ENCODE measurements at regions not wholly inside any gene's neighbourhood (a gene's known extent, or its start where the extent isn't known, plus 50 kb on each side); places are given as distances from the start of the nearest gene placed in this dataset.

DNA sequence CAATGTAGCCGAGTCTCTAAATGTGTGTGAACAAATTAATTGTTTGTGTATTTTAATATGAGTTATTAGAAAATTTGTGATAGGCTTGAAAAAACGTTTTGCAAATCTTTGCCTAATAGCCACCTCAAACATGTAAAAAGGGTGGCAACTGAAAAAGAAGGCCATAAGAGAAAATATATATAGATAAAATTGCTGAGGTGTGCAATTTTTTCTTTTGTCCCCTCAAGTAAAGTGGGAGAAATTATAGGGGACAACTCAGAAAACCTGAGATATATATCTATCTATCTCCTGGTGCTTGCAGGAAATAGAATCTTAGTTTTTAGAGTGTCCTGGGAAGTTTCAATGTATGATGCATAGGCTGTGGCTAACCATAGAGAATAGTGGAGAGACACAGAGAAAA is 201.4 kb upstream of the LRP1B start:
- Histone ChIP-seq H4K5ac (ENCODE audit: insufficient read length, low read depth, low read length) (no peak overlapping the region), H2BK120ac (ENCODE audit: low read depth, low read length, poor library complexity, severe bottlenecking) (no peak overlapping the region), H3T11ph (ENCODE audit: low read length) (no peak overlapping the region), H3K27me3 (ENCODE audit: insufficient read depth, low read length) (no peaks in the 10 kb centered on the region), H4K8ac (replicated peaks; ENCODE audit: insufficient read length, low read depth, low read length) (no peak overlapping the region), H3K9me3 (ENCODE audit: control insufficient read depth, low read depth, low read length) (no peaks in the 10 kb centered on the region), H3K14ac (ENCODE audit: insufficient read depth, low read length) (no peak overlapping the region), H3K79me2 (ENCODE audit: insufficient read depth, low read length) (no peaks in the 10 kb centered on the region), H4K20me1 (ENCODE audit: control insufficient read depth, insufficient read depth, insufficient read length) (no peaks in the 10 kb centered on the region), H2BK15ac (ENCODE audit: low read depth, low read length) (no peak overlapping the region), H3K27ac (ENCODE audit: insufficient read length, low read depth, low read length) (no peak overlapping the region), H3K4me1 (ENCODE audit: insufficient read depth, low read length) (no peaks in the 10 kb centered on the region), H3K23me2 (ENCODE audit: insufficient read length, low read depth, low read length, poor library complexity, severe bottlenecking) (no peaks in the 10 kb centered on the region), H2BK5ac (ENCODE audit: insufficient read length, low read length) (no peak overlapping the region), H3K9ac (ENCODE audit: extremely low read depth, insufficient read length, low read length) (no peak overlapping the region), H3K23ac (ENCODE audit: insufficient read length, low read depth, low read length) (no peak overlapping the region), H3K18ac (ENCODE audit: insufficient read length, low read depth, low read length) (no peak overlapping the region), H2AK5ac (ENCODE audit: insufficient read length, low read length) (no peak overlapping the region), H2AFZ (ENCODE audit: low read length) (no peak overlapping the region), H2BK12ac (ENCODE audit: insufficient read length, low read depth, low read length) (no peak overlapping the region), H3K4me2 (ENCODE audit: insufficient read depth, insufficient read length, low read length) (no peak overlapping the region), H3K79me1 (ENCODE audit: insufficient read depth, low read depth, low read length, poor library complexity, severe bottlenecking) (no peaks in the 10 kb centered on the region), H4K91ac (ENCODE audit: insufficient read length, low read depth, low read length) (no peak overlapping the region), H3K4ac (ENCODE audit: low read depth, low read length) (no peak overlapping the region), H3K56ac (ENCODE audit: insufficient read length, low read depth, low read length) (no peak overlapping the region), H2BK20ac (ENCODE audit: low read depth, low read length, poor library complexity, severe bottlenecking) (no peak overlapping the region)
- no peaks in the 10 kb centered on the region for H3K4me1 Mint-ChIP-seq
- peaks cover 0 to 2% of the 10 kb centered on the region in 2 experiments; a peak in 3 of 5 replicates for H3K9me3 Mint-ChIP-seq
- DNase-seq: no peak
- H3K27me3 Mint-ChIP-seq (ENCODE audit: low read depth): no peaks in the 10 kb centered on the region
- WGBS (ENCODE audit: extremely low coverage, insufficient read length, low lambda C conversion rate): 100% methylated on average over 2 of the region's 2 CpGs
- no peak overlapping the region for H3K27ac Mint-ChIP-seq
- peaks cover 0 to 2% (median 0%) of the 10 kb centered on the region in 3 experiments; a peak in 1 of 7 replicates for H3K36me3 Mint-ChIP-seq (ENCODE audit: insufficient read depth in 1 of 3, low read depth in 3 of 3)
- TF ChIP-seq, protein P1, sequence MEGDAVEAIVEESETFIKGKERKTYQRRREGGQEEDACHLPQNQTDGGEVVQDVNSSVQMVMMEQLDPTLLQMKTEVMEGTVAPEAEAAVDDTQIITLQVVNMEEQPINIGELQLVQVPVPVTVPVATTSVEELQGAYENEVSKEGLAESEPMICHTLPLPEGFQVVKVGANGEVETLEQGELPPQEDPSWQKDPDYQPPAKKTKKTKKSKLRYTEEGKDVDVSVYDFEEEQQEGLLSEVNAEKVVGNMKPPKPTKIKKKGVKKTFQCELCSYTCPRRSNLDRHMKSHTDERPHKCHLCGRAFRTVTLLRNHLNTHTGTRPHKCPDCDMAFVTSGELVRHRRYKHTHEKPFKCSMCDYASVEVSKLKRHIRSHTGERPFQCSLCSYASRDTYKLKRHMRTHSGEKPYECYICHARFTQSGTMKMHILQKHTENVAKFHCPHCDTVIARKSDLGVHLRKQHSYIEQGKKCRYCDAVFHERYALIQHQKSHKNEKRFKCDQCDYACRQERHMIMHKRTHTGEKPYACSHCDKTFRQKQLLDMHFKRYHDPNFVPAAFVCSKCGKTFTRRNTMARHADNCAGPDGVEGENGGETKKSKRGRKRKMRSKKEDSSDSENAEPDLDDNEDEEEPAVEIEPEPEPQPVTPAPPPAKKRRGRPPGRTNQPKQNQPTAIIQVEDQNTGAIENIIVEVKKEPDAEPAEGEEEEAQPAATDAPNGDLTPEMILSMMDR (conservative IDR thresholded peaks at IDR 0.05): no peak
- H3K4me3 Mint-ChIP-seq: no peak overlapping the region

All from H9 (cell line).